NCI-H146 treated with DMSO at 0.1 percent for 48 hours (cell line): ENCODE measurements at regions not wholly inside any gene's neighbourhood (a gene's known extent, or its start where the extent isn't known, plus 50 kb on each side); places are given as distances from the start of the nearest gene placed in this dataset.
A peak's percentile ranks its signal among the peaks of the same experiment; 100 is the strongest.
"Not testable (repeated sequence)": the region's sequence is repeated elsewhere in the genome, so short reads cannot be mapped to it uniquely, and the experiment has no call there.

Experiments
- DNase-seq: peaks from one replicate; lab custom pipeline; 2025; ENCODE audit not compliant: unreplicated experiment; lab: John Stamatoyannopoulos, UW

DNA sequence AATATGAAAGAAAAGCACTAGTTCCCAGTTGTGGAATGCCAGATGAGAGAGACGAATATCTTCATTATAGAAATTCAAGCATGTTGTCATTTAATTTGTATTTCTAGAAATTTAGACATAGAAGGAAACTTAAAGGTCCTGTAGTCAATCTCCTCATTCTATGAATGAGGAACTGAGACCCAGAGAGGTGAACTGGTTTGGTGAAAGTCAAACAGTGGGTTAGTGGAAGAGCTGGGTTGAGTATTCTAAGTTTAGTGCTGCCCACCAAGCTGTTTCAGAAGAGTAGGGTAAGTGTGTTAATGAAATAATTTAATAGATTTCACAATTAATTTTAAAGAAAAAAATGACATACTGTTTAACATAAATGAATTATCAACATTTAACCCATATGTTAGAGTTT lies 655.2 kb downstream of the FAM133A start:
- no peak for DNase-seq

DNA sequence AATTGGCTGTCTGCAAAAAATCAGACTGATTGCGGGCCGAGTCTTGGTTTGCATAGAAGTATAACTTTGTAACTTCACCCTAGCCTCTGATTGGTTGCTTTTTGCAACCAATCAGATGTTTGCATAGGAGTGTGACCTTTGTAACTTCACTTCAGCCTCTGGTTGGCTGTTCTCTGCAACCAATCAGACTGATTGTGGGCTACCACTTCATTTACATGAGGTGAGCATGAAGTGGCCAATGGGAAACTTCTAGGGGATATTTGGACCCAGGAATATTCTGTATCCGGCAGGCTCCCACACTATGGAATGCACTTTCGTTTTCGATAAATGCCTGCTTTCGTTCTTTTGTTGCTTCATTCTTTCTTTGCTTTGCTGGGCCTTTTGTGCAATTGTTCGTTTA lies 667.7 kb downstream of the FAM133A start:
- DNase-seq, result not testable (repeated sequence)

DNA sequence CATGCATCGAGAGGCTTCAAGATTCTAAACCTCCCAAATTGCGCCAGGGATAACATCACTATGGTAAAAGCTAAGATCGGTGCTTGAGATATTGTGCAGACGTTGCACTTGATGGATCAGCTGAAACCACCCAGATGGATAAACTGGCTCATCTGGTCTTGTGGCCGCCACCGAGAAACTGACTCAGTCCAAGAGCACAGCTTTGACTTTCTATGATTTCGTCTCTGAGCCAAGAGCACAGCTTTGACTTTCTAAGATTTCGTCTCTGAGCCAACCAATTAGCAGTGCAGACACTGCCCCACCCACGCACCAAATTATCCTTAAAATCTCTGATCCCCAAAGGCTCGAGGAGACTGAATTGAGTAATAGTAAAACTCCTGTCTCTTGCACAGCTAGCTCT lies 687.2 kb downstream of the FAM133A start:
- DNase-seq, result no peak

DNA sequence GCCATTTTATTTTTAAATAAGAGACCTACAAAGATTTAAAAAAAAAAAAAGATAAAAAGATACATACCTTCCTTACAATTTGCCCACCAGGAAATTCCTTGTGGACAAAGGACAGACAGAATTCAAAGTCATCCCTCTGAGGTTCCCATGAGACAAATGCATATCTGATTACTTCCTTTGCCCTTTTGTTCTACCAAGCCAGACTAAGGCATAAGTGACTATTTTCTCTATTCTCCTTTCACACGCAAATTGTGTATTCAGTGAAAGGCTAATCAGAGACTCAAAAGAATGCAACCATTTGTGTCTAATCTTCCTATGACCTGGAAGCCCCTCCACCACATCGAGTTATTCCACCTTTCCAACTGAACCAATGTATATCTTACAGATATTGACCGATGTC lies 691.7 kb downstream of the FAM133A start:
- DNase-seq, result no peak

DNA sequence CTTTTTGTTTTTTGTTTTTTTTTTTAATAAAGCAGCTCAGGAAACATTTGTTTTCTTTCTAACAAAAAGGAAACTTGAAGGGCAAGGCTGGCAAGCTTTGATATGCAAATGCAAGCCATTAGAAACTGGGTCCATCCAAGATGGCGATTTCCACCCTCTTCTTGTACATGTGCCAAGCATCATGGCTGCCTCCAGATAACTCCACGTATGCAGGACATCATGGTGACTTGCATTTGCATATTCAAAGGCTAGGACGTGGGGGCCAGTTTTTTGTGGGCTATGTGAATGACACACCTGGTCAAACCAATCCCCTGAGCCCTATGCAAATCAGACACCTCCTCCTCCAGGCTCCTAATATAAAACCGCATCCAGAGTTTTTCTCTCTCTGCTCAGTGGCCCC lies 692.6 kb downstream of the FAM133A start:
- no peak for DNase-seq

DNA sequence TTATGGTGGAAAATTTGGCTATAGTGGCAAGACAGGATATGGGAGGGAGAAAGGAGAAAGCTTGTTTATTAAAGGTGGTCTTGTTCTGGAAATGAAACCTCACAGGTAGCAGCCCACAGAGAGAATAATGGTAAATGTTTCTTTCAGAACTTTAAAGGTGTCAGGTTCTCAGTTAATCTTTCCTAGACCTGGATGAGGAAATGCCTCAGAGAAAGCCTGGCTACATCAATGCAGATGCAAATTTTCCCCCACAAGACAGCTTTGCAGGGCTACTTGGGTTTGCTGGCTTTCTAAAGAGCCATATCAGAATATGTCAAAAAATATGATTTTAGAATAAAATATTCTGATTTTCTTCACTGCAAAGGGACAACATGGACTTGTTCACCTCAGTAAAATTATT lies 715.0 kb downstream of the FAM133A start:
- no peak for DNase-seq

DNA sequence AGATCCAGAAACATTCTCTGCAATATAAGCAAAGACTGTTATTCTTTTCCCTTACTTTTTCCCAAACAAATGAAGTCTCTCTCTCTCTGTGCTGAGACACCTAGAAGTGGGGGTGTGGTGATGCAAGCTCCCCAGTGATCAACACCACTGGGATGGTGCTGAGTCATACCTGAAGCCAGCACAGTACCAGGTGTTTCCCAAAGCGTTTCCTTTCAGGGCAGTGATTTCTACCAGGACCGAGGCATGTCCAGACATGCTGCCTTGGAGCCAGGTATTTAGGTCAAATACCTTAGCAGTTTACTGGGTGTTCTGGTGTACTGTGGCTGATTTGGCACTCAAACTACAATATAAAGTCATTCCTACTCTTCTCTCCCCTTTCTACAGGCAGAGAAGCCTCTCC lies 726.5 kb downstream of the FAM133A start:
- DNase-seq, result no peak

DNA sequence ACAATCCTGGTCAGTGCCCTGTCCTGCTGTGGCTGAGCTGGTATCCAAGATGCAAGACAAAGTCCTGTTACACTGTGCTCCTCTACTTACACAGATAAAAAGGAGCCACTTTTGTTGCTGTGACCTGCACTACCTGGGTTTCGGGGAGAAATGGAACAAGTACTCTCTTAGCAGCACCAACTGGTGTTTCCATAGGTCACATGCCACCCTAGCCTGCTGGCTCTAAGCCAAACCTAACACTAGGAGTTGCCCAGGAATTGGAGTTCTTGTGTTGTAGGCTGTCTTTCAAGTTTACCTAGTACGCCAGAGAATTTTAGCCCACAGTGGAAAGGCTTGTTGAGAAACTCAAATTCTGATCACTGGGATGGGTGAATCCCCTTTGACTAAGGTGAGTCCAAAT lies 727.4 kb downstream of the FAM133A start:
- DNase-seq, result no peak

DNA sequence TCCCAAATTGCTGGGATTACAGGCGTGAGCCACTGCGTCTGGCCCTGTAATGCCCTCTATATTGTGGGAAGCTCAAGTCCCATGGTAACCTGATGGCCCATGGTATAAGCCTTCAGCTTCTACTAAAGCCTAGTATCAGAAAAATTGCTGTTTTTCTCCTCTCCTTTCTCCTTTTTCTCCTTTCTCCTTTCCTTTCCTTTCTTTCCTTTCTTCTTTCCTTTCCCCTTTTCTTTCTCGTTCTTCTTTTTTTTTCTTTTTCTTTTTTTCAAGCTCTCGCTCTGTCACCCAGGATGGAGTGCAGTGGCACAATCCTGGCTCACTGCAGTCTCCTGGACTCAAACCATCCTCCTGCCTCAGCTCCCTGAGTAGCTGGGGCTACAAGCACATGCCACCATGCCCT lies 740.7 kb downstream of the FAM133A start:
- no peak for DNase-seq

DNA sequence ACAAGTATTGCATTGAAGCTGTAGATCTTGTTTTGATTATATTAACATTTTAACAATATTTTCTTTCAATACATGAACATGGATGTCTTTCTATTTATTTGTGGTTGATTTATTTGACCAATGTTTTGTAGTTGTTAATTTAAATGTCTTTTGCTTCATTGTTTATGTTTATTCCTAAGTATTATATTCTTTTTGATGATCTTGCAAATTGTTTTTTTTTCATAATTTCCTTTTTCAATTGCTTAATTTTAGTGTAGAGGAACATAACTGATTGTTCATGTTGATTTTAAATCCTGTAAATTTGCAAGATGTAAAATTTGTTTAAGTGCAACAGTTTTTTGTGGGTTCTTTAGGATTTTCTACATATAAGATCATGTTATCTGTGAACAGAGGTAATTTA lies 744.1 kb downstream of the FAM133A start:
- no peak for DNase-seq

DNA sequence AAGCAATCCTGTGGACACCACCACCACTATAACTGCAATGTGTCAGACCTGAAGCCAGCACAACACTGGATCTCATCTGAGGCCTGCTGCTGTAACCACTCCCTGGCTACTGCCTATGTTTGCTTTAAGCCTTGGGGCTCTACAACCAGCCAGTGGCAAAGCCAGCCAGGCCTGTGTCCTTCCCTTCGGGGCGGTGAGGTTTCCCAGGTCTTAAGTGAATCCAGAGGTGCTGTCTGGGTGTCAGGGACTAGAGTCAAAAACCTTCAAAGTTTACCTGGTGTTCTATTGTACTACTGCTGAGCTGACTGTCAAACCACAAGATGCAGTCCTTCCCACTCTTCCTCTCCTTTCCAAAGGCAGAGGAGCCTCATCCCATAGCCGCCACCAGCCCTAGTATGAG lies 750.5 kb downstream of the FAM133A start:
- DNase-seq, result no peak

DNA sequence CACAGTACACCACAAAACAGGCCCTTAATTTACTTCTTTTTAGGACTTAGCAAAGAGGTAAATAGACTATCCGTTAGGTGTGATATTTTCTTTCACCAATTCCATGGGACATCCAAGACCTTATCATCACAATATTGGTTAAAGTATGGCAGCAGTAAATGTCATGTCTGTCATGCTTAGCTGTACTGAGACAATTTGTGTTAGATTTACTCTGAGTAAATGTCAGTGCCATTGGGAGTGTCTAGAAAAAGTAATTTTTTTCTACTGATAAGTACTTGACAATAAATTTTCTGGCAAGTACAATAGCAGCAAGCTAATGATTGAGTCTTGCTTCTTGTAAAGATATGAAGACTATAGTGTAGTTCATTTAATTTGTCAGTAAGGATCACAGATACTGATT lies 756.1 kb downstream of the FAM133A start:
- no peak for DNase-seq

DNA sequence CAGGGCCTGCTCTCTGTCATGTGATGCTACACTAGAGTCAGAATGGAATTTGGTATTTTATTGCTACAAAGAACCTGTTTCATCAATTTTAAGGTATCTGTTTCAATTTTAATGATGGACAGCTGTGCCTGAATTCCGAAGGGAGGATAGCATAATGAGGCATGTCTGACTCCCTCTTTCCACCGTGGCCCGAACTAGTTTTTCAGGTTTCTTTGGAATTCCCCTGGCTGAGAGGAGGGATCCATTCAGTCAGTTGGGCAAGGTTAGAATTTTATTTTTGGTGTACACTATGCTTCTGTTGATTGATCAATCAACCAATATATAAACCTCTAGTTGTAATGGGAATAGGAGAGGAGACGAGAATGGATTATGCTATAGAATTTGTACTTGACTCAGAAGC lies 761.8 kb downstream of the FAM133A start:
- no peak for DNase-seq

DNA sequence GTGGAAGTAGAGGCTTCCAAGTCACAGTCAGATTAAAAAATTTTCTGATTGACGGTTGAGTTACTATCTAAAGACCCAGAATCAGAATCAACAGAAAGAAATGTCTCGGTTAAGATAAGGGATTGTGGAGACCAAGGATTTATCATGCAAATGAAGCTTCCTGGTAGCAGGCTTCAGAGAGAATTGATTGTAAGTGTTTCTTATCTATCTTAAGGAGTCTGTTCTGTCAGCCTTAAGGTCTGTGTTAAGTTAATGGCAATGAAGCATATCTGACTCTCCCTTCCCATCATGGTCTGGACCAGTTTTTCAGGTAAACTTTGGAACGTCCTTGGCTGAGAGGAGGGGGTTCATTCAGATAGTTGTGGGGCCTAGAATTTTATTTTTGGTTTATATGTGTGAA lies 780.2 kb downstream of the FAM133A start:
- DNase-seq, result no peak

DNA sequence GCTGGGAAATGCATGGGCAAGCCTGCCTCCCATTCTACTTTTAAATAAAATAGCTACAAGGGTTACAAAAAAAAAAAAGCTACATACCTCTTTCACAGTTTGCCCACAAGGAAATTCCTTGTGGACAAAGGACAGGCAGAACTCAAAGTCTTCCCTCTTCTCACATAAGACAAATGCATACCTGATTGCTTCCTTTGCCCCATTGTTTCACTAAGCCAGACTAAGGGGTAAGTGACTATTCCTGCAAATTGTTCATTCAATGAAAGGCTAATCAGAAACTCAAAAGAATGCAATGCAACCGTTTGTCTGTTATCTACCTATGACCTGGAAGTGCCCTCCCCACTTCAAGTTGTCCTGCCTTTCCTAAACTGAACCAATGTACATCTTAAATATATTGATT lies 780.6 kb downstream of the FAM133A start:
- DNase-seq, result no peak

DNA sequence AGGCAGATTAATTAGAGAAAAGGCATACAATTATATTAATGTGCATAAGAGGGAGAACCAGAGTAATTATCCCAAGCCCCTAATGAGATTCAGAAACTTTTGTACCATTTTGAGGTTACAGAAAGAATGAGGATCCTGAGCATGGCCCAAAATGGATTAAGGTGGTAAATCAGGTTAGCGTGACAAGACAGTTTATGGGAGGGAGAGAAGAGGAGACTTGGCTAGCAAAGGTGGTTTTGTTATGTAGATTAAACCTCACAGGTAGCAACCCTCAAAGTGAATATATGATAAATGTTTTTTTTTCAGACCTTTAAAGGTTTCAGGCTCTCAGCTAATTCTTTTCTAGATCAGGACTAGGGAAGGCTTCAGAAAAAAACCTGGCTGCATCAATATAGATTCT lies 781.8 kb downstream of the FAM133A start:
- no peak for DNase-seq

DNA sequence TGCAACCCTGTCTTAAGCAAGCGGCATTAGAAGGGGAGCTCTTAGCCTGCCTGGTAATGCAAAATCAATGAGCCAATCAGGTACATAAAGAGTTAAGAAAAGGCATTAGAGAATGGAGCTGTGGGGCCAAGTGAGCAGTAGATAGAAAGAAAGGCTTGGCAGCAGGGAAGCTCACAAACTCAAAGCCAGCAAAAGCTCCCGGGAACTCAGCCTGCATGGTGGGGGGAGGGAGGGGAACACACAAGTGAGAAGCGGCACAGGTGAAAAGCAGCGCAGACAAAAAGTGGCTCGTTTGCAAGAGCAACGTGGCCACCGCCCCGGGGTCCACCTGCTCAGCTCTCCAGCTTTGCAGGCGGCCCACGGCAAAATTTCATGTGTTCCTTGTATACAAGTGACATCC lies 818.5 kb downstream of the FAM133A start:
- peak; percentile 18 for DNase-seq

DNA sequence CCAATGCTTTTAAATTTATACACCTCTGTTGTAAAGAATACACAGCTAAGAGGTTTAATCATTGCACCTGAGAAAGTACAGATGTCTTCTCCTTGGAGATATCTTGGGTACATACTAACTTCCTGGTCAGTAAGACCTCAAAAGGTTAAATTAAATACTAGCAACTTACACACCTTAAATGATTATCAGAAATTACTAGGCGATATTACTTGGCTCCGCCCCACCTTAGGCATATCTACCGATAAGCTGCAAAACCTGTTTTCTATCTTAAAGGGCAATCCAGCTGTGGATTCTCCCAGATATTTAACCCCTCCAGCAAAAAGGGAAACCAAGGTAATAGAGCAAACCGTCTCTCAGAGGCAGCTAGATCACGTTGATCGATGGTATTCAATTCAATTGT lies 819.4 kb downstream of the FAM133A start:
- DNase-seq, result no peak

DNA sequence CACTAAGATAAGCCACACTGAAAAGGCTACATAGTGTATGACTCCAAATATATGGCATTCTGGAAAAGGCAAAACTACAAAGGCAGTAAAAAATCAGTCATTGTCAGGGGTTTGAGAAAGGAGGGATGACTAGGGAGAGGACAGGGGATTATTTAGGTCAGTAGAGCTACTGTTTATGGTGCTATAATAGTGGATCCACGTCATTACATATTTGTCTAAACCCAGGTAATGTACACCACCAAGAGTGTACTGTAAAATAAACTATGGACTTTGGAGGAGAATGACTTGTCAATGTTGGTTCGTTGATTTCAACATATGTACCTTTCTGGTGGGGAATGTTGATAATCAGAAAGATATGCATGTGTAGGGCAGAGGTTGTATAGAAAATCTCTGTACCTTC lies 837.6 kb downstream of the FAM133A start:
- no peak for DNase-seq

DNA sequence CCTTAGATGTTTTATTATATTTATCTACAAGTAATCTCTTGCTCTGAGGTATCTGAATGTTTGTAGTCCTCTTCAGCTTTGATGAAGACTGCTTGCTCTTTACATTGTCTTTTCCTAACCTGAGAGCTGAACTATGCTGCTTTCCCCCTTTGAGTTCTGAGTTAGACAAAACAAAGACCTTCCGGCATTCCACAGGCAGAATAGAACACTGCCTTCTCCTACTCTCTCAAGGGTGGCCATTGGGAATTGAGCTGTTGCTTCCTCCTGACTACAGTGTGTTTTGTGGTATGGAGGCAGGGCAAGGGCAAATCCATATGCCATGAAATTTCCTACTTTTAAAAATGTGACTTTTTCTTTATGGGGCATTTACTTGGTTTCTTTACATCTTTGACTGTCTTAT lies 841.0 kb downstream of the FAM133A start:
- DNase-seq, result no peak

DNA sequence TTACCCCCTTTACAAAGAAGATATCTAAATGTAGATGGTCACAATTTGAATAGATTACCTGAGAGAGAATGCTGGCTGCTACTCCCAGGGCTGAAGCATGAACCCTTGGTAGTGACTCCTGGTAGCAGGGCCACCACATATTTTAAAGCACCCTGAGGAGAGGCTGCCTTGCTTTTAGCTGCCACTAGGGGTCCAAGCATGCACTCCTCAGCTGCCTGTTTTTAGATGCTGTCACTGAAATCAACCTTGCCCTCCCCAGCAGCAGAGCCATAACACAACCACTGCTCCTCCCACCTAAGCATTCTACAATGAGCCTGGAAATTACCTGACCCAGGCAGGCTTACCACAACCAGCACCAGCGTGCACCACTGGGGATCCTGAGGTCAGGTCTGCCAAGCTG lies 850.9 kb downstream of the FAM133A start:
- DNase-seq, result no peak

DNA sequence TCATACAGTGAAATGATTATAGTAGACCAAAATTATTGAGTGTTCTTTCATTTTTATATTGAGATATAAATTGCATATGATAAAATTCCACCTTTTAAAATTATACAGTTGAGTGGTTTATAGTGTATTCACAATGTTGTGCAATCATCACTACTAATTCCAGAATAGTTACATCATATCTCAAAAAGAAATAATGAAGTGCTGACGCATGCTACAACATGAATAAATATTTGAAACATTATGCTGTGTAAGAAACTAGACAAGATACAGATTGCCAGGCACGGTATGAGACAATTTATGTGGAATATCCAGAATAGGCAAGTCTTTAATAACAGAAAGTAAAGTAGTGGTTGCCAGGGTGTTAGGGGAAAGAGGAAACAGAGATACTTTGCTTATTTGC lies 871.7 kb downstream of the FAM133A start:
- no peak for DNase-seq

DNA sequence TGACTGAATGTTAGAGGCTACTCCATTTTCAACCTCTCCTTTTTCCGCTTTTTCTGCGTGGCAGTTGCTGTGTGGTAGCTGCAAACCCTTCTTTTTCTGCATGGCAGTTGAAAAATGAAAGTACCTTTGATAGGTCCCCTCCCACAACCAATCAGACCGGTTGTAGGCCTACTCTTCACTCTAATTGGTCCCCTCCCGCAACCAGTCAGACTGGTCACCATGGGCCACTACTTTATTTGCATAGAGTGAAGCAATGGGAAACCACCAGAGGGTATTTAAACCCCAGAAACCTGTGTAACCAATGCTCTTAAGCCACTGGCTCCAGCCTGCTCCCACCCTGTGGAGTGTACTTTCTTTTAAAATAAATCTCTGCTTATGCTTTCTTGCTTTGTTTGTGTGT lies 877.8 kb downstream of the FAM133A start:
- DNase-seq, result no peak

DNA sequence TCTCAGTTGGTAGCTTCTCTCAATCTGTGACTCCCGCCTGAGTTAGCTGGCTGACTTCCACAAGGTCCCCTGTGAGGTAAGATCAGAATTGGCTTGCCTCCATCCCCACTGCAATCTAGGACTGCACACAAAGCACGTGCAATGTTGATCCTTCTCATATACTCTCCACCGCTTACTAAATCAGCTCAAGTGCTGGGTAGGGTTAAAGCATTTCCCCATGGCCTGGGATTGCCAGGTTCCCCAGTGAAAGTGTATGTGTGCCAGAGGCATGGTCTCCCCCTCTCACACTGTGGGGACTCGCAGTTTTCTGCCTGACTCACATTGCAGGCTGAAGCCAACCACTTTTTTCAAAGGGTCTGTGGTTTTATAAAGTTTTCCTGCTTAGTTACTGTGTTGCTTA lies 886.9 kb downstream of the FAM133A start:
- DNase-seq, result no peak
